ENCODE measurements at regions not wholly inside any gene's neighbourhood (a gene's known extent, or its start where the extent isn't known, plus 50 kb on each side); places are given as distances from the start of the nearest gene placed in this dataset.
A peak's percentile ranks its signal among the peaks of the same experiment; 100 is the strongest.

DNA sequence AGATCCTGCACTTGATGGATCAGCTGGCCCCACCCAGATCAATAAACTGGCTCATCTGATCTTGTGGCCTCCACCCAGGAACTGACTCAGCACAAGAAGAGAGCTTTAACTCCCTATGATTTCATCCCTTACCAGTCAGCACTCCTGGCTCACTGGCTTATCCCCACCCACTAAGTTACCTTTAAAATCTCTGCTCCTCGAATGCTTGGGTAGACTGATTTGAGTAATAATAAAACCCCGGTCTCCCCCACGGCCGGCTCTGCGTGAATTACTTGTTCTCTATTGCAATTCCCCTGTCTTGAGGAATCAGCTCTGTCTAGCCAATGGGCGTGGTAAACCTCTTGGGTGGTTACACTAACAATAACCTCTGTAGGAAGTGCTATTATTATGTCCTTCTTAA is 83.7 kb downstream of the MBL2 start:
- no peak for DNase-seq (ENCODE audit: low read depth)

DNA sequence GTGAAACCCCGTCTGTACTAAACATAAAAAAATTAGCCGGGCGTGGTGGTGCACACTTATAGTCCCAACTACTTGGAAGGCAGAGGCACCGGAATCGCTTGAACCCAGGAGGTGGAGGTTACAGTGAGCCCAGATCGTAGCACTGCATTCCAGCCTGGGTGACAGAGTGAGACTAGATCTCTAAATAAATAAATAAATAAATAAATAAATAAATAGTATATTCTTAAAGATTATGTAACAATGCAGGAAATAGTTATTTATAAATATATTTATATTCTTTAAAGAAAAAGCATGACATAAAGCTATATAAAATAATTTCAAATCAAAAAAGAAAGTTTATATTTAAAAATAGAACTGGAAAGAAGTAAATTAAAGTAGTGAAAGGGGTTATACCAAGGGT is 76.4 kb downstream of the MBL2 start:
- no peak for DNase-seq (ENCODE audit: low read depth)

DNA sequence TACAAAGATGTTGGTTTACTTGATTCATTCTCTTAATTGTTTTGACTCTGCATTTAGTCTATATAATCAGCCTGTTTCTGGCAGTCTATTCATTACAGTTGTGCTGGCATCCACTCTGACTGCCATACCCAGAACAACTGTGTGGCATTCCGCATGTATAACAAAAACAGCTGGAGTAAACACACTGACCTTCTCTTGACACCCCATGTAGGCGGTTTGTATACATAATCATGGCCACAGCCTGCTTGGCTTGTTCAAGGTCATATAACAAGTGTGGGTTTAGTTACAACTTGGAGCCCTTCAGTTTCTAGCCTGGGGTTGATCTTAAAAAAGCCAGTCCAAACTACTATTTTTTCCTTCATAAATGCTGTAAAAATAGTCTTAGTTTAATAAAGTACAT is 70.9 kb downstream of the MBL2 start:
- peak; percentile 19 for DNase-seq (ENCODE audit: low read depth)

DNA sequence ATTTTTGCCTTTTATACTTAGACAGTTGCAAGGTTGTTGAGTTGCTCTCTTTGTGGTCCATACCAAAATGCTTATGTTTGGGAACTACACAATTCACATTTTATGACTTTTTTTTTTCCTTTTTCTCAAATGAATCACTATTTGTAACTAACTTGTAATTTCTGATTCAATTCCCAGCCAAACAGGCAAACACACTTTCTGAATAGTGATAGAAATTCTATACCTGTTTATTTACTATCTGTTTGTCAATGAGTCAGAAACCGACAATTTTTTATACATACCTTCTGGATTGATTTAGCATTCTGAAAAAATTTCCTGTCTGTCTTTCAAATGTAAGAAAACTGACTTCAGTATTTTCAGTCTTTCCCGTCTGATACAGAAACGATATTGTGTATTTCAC is 69.1 kb downstream of the MBL2 start:
- no peak for DNase-seq (ENCODE audit: low read depth)

DNA sequence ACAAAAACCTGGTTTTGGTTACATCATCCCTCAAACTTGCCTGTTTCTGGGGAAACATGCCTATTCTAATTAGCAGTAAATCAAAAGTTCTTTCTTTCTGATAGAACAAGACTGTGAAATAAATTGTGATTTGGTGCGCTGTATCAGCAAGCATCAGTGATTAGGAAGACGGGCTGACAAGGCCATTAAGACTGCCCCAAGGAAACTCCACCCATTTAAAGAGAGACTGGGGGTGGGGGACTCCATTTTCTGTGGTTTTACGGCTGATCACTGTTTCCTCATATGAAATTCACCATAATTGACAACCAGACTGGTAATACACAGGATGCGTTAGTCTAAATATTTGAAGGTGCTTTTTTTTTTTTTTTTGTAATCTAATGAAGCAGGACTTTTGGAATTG is 68.7 kb downstream of the MBL2 start:
- peak; percentile 40 for DNase-seq (ENCODE audit: low read depth)

DNA sequence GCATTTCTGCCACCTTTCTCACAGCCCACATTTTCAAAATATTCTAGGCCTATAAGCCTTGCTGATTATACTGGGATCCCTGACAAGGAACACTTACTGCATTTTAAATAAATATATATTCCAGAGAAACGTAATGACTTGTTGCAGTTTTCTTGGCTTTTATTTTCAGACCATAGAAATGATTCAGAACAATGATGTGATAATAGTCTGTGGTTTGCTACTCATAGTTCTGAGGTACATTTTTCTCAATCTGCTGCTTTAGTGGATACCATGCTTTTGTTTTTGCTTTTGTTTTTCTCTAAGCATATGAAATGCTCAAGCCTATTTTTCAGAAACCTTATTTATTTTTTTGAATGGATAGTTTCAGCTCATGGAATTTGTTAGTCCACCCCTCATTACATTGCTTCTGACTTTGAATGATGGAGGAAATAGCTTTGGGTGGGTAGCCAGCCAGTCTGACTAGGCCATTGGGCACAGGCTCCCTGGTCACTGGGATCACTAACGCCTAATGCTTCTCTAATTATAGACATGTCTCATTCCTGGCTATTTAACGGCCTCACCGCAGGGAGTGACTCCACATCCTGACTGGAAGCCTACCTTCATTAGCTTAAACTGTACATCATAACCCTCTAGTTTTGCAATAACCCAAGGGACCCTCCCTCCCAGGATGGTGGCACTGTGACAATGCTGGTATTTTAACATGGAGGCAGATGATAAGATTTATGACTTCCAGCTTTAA is 66.1 kb downstream of the MBL2 start:
- peak; percentile 65 for DNase-seq (ENCODE audit: low read depth)
